Type B pancreatic cell (in vitro differentiated cells): ENCODE measurements at regions not wholly inside any gene's neighbourhood (a gene's known extent, or its start where the extent isn't known, plus 50 kb on each side); places are given as distances from the start of the nearest gene placed in this dataset.
A peak's percentile ranks its signal among the peaks of the same experiment; 100 is the strongest.
"Not testable (repeated sequence)": the region's sequence is repeated elsewhere in the genome, so short reads cannot be mapped to it uniquely, and the experiment has no call there.

Source experiments
- DNase-seq: peaks from one replicate; pipeline ENCODE4 v3.0.0; 2021; ENCODE audit warnings: mixed read lengths; ENCODE audit not compliant: unreplicated experiment; ENCODE audit errors: extremely low spot score
- H3K27ac Mint-ChIP-seq: 2 replicates; pipeline ENCODE4 v1.8.0; 2021; ENCODE audit warnings: mild to moderate bottlenecking, mixed read lengths
- H3K27me3 Mint-ChIP-seq: 2 replicates; pipeline ENCODE4 v1.8.0; 2021; ENCODE audit warnings: mixed read lengths
- H3K36me3 Mint-ChIP-seq: 2 replicates; pipeline ENCODE4 v1.8.0; 2021; ENCODE audit warnings: mixed read lengths
- H3K4me1 Mint-ChIP-seq: one replicate; pipeline ENCODE4 v1.8.0; 2021; ENCODE audit warnings: mixed read lengths; ENCODE audit not compliant: unreplicated experiment
- H3K4me3 Mint-ChIP-seq: 2 replicates; pipeline ENCODE4 v1.8.0; 2021; ENCODE audit warnings: mild to moderate bottlenecking, mixed read lengths
- H3K9me3 Mint-ChIP-seq: 2 replicates; pipeline ENCODE4 v1.8.0; 2021; ENCODE audit warnings: mixed read lengths
- CTCF ChIP-seq: fragments of 200-600 bp; sonication (generic); conservative IDR thresholded peaks from 2 replicates; pipeline ENCODE4 v1.5.0; 2021; ENCODE audit warnings: antibody characterized with exemption, mild to moderate bottlenecking

GRCh38 chr6:48670546-48670945, 559.5 kb upstream of the PTCHD4 start:
- H3K27ac Mint-ChIP-seq, result no peak overlapping the region
- no peak for DNase-seq
- H3K27me3 Mint-ChIP-seq, result no peaks in the 10 kb centered on the region
- H3K9me3 Mint-ChIP-seq, result no peaks in the 10 kb centered on the region
- H3K4me1 Mint-ChIP-seq, result no peaks in the 10 kb centered on the region
- H3K4me3 Mint-ChIP-seq, result no peak overlapping the region
- TF ChIP-seq CTCF, result no peak
- H3K36me3 Mint-ChIP-seq, result no peaks in the 10 kb centered on the region

- no peak for DNase-seq
- Mint-ChIP-seq H3K4me3 (no peak overlapping the region), H3K27ac (no peak overlapping the region), H3K9me3 (no peaks in the 10 kb centered on the region), H3K36me3 (no peaks in the 10 kb centered on the region), H3K4me1 (peaks cover 10% of the 10 kb centered on the region), H3K27me3 (no peaks in the 10 kb centered on the region)
- TF ChIP-seq CTCF, result no peak
Measured at GRCh38 chr6:48667797-48668196, 556.8 kb upstream of the PTCHD4 start.

- DNase-seq, result no peak
- Mint-ChIP-seq H3K4me3 (no peak overlapping the region), H3K9me3 (no peaks in the 10 kb centered on the region), H3K27ac (peak overlapping the region; percentile 25), H3K4me1 (peaks cover 10% of the 10 kb centered on the region), H3K27me3 (no peaks in the 10 kb centered on the region), H3K36me3 (no peaks in the 10 kb centered on the region)
- no peak for TF ChIP-seq CTCF
Measured at GRCh38 chr6:48664826-48665225, 553.8 kb upstream of the PTCHD4 start.

- no peak for TF ChIP-seq CTCF
- H3K27ac Mint-ChIP-seq, result no peak overlapping the region
- no peak overlapping the region for H3K4me3 Mint-ChIP-seq
- H3K4me1 Mint-ChIP-seq, result peaks cover 6% of the 10 kb centered on the region
- H3K27me3 Mint-ChIP-seq, result peaks cover 3% of the 10 kb centered on the region
- DNase-seq, result no peak
- H3K9me3 Mint-ChIP-seq, result no peaks in the 10 kb centered on the region
- no peaks in the 10 kb centered on the region for H3K36me3 Mint-ChIP-seq
Measured at GRCh38 chr6:48658915-48659314, 547.9 kb upstream of the PTCHD4 start.

GRCh38 chr6:48641544-48641943, 530.5 kb upstream of the PTCHD4 start:
- peaks cover 8% of the 10 kb centered on the region for H3K9me3 Mint-ChIP-seq
- no peaks in the 10 kb centered on the region for H3K27me3 Mint-ChIP-seq
- peaks cover 7% of the 10 kb centered on the region for H3K4me1 Mint-ChIP-seq
- no peak overlapping the region for H3K4me3 Mint-ChIP-seq
- DNase-seq, result no peak
- TF ChIP-seq CTCF, result no peak
- H3K27ac Mint-ChIP-seq, result no peak overlapping the region
- H3K36me3 Mint-ChIP-seq, result no peaks in the 10 kb centered on the region

- H3K4me1 Mint-ChIP-seq, DNase-seq, H3K9me3 Mint-ChIP-seq, H3K4me3 Mint-ChIP-seq, H3K36me3 Mint-ChIP-seq, H3K27ac Mint-ChIP-seq, H3K27me3 Mint-ChIP-seq: not testable (repeated sequence)
Measured at GRCh38 chr6:48638796-48639195, 527.8 kb upstream of the PTCHD4 start.
